ENCODE measurements at regions not wholly inside any gene's neighbourhood (a gene's known extent, or its start where the extent isn't known, plus 50 kb on each side); places are given as distances from the start of the nearest gene placed in this dataset.

GRCh38 chr4:58275856-58276255, 1165.7 kb upstream of the IGFBP7 start:
- TF ChIP-seq CTCF (IDR thresholded peaks at IDR 0.05) = no peak
- Mint-ChIP-seq H3K4me3 (no peak overlapping the region), H3K36me3 (no peaks in the 10 kb centered on the region), H3K27ac (no peak overlapping the region), H3K4me1 (no peaks in the 10 kb centered on the region), H3K27me3 (ENCODE audit: low read depth in 2 of 2) (no peaks in the 10 kb centered on the region), H3K9me3 (peaks cover 6 to 10% of the 10 kb centered on the region in 2 donors)
- no peak overlapping the region for H3K4me3 ChIP-seq (ENCODE audit: low read length)
- ATAC-seq = no peak
- H3K9me3 ChIP-seq (ENCODE audit: control insufficient read depth, insufficient read depth, low read length) = no peaks in the 10 kb centered on the region
- no peaks in the 10 kb centered on the region for H3K4me1 ChIP-seq (ENCODE audit: control insufficient read depth, insufficient read depth, low read length)
- intact Hi-C loops (cut with micrococcal nuclease) = no loop called here
- 100% methylated on average over 1 of the region's 1 CpG for WGBS (ENCODE audit: insufficient coverage)
- H3K27ac ChIP-seq (ENCODE audit: low read length) = no peak overlapping the region
- DNase-seq = no peak
- no peaks in the 10 kb centered on the region for H3K27me3 ChIP-seq (ENCODE audit: control insufficient read depth, insufficient read depth, low read length)
- H3K36me3 ChIP-seq (ENCODE audit: control insufficient read depth, insufficient read depth, low read length) = no peaks in the 10 kb centered on the region

DNA sequence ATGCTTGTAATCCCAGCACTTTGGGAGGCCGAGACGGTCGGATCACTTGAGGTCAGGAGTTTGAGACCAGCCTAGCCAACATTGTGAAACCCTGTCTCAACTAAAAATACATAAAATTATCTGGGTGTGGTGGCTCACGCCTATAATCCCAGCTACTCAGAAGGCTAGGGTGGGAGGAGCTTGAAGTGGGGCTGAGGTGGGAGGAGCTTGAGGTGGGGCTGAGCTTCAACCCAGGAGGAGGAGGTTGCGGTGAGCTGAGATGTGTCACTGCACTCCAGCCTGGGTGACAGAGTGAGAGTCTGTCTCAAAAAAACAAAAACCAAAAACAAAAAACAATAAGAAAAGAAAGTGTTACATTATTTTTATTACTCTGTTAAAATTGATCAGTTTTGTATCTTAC, 1164.4 kb upstream of the IGFBP7 start:
- H3K9me3 ChIP-seq (ENCODE audit: control insufficient read depth, insufficient read depth, low read length) = no peaks in the 10 kb centered on the region
- Mint-ChIP-seq H3K4me3 (no peak overlapping the region), H3K4me1 (no peaks in the 10 kb centered on the region), H3K9me3 (peaks cover 5 to 6% of the 10 kb centered on the region in 2 donors), H3K27ac (no peak overlapping the region), H3K36me3 (no peaks in the 10 kb centered on the region), H3K27me3 (ENCODE audit: low read depth in 2 of 2) (no peaks in the 10 kb centered on the region)
- no peak overlapping the region for H3K27ac ChIP-seq (ENCODE audit: low read length)
- H3K4me1 ChIP-seq (ENCODE audit: control insufficient read depth, insufficient read depth, low read length) = no peaks in the 10 kb centered on the region
- intact Hi-C loops (cut with micrococcal nuclease) = no loop called here
- 94% methylated on average over 4 of the region's 5 CpGs for WGBS (ENCODE audit: insufficient coverage)
- TF ChIP-seq CTCF (IDR thresholded peaks at IDR 0.05) = no peak
- no peaks in the 10 kb centered on the region for H3K36me3 ChIP-seq (ENCODE audit: control insufficient read depth, insufficient read depth, low read length)
- H3K27me3 ChIP-seq (ENCODE audit: control insufficient read depth, insufficient read depth, low read length) = no peaks in the 10 kb centered on the region
- no peak for ATAC-seq
- no peak overlapping the region for H3K4me3 ChIP-seq (ENCODE audit: low read length)
- DNase-seq = no peak

GRCh38 chr4:58272311-58272710, 1162.1 kb upstream of the IGFBP7 start:
- Mint-ChIP-seq H3K36me3 (no peaks in the 10 kb centered on the region), H3K4me3 (no peak overlapping the region), H3K27ac (no peak overlapping the region), H3K9me3 (peaks cover 9% of the 10 kb centered on the region in 2 donors), H3K4me1 (no peaks in the 10 kb centered on the region), H3K27me3 (ENCODE audit: low read depth in 2 of 2) (no peaks in the 10 kb centered on the region)
- no peak overlapping the region for H3K27ac ChIP-seq (ENCODE audit: low read length)
- H3K4me3 ChIP-seq (ENCODE audit: low read length) = no peak overlapping the region
- H3K27me3 ChIP-seq (ENCODE audit: control insufficient read depth, insufficient read depth, low read length) = no peaks in the 10 kb centered on the region
- intact Hi-C loops (cut with micrococcal nuclease) = no loop called here
- no peaks in the 10 kb centered on the region for H3K4me1 ChIP-seq (ENCODE audit: control insufficient read depth, insufficient read depth, low read length)
- H3K9me3 ChIP-seq (ENCODE audit: control insufficient read depth, insufficient read depth, low read length) = no peaks in the 10 kb centered on the region
- H3K36me3 ChIP-seq (ENCODE audit: control insufficient read depth, insufficient read depth, low read length) = no peaks in the 10 kb centered on the region
- TF ChIP-seq CTCF (IDR thresholded peaks at IDR 0.05) = no peak
- 87% methylated on average over 1 of the region's 1 CpG for WGBS (ENCODE audit: insufficient coverage)
- ATAC-seq = no peak
- DNase-seq = no peak

- no peak for DNase-seq
- ATAC-seq = no peak
- no peaks in the 10 kb centered on the region for H3K27me3 ChIP-seq (ENCODE audit: control insufficient read depth, insufficient read depth, low read length)
- peaks cover 8 to 11% of the 10 kb centered on the region in 2 donors for H3K9me3 Mint-ChIP-seq
- no peaks in the 10 kb centered on the region for H3K36me3 Mint-ChIP-seq
- no peaks in the 10 kb centered on the region for H3K36me3 ChIP-seq (ENCODE audit: control insufficient read depth, insufficient read depth, low read length)
- no peaks in the 10 kb centered on the region for H3K4me1 ChIP-seq (ENCODE audit: control insufficient read depth, insufficient read depth, low read length)
- no CpG with 5 or more reads among the region's 2 CpGs for WGBS (ENCODE audit: insufficient coverage)
- no peak overlapping the region for H3K4me3 Mint-ChIP-seq
- H3K27ac Mint-ChIP-seq = no peak overlapping the region
- H3K27ac ChIP-seq (ENCODE audit: low read length) = no peak overlapping the region
- intact Hi-C loops (cut with micrococcal nuclease) = no loop called here
- no peak for TF ChIP-seq CTCF (IDR thresholded peaks at IDR 0.05)
- no peaks in the 10 kb centered on the region for H3K4me1 Mint-ChIP-seq
- H3K4me3 ChIP-seq (ENCODE audit: low read length) = no peak overlapping the region
- H3K9me3 ChIP-seq (ENCODE audit: control insufficient read depth, insufficient read depth, low read length) = no peaks in the 10 kb centered on the region
- no peaks in the 10 kb centered on the region for H3K27me3 Mint-ChIP-seq (ENCODE audit: low read depth in 2 of 2)
Measured at GRCh38 chr4:58265734-58266133, 1155.5 kb upstream of the IGFBP7 start.

Data from natural killer cell (primary cell).